NCI-H1694 treated with DMSO at 0.1 percent for 48 hours (cell line): ENCODE measurements at regions not wholly inside any gene's neighbourhood (a gene's known extent, or its start where the extent isn't known, plus 50 kb on each side); places are given as distances from the start of the nearest gene placed in this dataset.

Experiments
- DNase-seq: peaks from one replicate; lab custom pipeline; 2025; lab: John Stamatoyannopoulos, UW

DNA sequence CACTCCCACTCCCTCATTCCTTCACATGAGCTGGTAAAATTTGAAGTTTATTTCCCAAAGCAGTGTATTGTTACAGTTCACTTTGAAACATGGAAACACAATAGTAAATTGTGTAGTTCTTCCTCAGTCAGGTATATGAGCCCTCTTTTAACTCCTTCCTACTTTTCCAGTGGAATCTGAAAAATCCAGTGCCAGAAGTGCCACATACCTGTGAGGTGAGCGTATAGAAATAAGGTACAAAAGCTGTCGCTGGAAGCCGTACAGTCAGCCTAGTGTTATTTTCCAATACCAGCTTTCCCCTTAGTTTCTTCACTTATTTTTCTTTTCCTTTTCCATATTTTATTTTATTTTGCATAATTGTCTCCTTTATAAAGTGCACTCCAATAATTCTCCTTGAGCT is 81.7 kb upstream of the CADM2 start:
- no peak for DNase-seq

DNA sequence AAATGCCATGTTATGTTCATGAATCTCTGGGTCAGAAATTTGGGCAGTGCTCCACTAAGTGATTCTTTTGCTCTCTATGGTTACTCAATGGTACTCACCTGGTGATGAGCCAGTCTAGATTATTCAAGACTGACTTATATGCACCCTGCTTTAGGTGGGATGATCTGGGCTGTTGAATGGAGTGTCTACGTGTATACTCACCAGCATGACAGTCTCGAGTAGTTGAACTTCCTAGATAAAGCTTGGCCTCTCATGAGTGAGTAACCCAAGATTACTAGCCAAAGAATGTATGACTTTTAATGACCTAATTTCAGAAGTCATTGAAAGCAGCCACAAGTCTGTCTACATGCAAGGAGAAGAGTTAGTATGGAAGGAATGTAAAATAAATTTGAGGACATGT is 77.5 kb upstream of the CADM2 start:
- DNase-seq: no peak

DNA sequence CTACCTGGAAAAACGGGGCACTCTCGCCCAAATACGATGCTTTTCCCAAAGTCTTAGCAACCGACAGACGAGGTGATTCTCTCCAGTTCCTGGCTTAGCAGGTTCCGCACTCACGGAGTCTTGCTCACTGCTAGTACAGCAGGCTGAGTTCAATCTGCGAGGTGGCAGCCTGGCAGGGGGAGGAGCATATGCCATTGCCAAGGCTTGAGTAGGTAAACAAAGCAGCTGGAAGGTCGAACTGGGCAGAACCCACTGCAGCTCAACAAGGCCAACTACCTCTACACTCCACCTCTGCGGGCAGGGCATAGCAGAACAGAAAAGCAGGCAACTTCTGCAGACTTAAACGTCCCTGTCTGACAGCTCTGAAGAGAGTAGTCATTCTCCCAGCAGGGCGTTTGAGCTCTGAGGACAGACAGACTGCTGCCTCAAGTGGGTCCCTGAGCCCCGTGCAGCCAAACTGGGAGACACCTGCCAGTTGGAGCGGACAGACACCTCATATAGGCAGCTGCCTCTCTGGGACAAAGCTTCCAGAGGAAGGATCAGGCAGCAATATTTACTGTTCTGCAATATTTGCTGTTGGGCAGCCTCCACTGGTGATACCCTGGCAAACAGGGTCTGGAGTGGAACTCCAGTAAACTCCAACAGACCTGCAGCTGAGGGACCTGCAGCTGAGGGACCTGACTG is 73.4 kb upstream of the CADM2 start:
- DNase-seq: no peak

DNA sequence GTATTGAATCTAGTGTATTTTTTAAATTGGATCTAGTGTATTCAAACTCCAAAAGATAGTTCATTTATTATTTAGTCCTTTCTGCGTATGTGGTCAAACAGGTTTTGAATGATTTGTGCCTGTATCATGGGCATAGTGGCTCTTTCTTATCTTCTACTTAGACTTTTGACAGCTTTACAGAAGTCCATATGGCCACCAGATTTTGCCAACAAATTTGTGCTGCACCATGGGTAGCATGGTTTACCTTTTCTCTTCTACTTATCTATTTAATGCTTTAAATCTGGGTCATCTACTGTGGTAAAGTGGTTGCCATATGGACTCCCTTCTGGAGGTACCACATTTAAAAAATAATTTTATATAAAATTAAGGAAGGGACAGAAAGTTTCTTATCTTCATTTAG is 66.9 kb upstream of the CADM2 start:
- DNase-seq: no peak

DNA sequence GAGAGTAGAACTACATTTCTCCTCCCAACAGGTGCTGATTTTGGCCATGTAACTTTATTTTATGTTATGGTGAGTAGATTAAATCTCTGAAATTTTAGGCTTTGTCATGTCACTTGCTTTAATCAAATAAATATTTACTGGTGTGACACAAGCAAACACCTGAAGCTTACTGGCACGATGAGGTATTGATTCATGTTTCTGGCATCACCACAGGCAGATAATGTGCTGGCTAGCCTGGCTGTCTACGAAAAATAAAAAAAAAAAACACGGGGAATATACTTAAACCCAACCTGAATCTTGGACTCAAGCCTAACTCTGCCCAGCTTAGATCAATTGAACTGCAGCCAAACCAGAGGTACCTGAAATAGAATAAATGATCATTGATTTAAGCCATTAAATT is 65.6 kb upstream of the CADM2 start:
- DNase-seq: no peak

DNA sequence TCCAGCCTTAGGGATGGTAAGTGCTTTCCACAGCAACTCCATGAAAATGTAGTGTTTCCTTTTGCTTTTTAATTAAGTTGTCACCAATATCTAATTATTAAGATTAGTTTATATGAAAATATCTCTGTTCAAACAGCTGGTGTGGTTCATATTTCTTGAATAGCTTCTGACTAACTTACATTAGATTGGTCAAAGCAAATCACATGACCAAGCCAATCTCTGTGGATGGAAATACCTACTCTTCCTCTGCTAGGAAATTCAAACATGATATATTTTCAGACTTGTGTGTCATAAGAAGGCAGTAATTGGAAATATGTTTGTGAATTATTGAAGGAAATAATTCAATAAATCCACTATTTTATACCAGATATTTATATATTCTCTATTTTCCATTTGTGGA is 54.6 kb upstream of the CADM2 start:
- no peak for DNase-seq

DNA sequence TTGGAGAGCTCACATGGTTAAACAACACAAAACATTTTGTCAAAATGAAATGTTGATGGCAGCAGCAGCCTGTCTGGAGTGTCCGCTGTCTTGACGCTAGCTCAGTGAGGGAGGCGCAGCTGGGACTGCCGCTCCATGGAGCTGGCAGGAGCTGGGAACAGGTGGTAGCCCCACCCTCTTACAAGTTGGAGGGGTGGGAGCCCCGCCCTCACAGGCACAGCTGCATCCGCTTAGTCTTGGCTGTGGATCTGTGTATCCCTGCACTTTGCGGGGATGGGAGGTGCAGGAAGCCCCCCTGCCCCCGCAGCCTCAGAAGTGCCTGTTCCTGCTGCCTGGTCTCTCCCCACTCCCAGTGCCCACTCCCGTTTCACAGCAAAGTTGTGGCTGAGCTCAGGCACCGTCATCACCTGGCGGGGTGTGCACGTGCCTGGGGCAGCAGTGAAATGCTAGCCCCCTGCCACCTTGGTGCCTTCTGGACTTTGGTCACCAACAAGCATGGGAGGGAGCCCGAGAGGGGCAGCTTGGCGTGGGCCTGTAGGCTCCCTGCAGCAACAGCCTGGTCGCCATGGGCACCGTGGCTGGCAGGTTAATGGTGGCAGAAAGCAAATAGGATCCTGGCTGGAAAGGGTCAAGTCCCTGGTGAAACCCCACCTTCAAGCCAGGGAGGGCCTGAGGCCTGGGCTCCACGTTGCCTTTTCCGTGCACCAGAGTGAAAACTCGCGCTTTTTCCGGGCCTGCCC is 53.8 kb upstream of the CADM2 start:
- DNase-seq: no peak

DNA sequence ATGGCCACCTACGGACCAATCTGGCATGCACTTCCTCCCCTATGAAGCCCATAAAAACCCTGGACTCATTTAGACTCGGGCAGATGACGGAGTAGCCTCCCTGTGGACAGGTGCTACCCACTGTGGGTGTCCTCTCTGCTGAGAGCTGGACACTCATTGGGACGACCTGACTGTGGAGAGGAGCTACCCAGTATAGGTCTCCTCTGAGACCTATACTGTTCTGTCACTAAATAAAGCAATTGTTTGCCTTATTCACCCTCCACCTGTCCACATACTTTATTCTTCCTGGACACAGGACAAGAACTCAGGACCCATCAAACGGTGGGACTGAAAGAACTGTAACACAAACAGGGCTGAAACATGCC is 53.3 kb upstream of the CADM2 start:
- DNase-seq: no peak

DNA sequence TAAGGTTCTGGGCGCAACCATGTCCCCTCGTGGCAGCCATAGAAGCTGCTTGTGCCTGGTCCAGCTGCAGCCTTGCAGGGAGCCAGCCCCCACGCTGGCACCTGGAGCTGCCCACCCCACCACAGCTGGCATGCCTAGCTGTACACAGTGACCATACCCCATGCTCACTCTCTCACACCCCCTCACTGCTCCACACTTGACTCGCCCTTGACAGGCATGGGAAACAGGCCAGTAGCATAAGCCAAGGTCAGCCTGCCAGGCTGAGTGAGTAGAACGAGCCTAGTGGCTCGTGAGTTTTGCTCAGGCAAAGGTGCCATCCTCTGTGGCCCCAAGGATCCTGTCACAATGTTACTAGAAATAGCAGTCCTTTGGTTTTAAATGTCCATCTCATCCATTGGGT is 52.7 kb upstream of the CADM2 start:
- no peak for DNase-seq
